Prostate gland (tissue), 2 donors: ENCODE measurements at regions not wholly inside any gene's neighbourhood (a gene's known extent, or its start where the extent isn't known, plus 50 kb on each side); places are given as distances from the start of the nearest gene placed in this dataset.
"Not testable (repeated sequence)": the region's sequence is repeated elsewhere in the genome, so short reads cannot be mapped to it uniquely, and the experiment has no call there.

Source experiments
- POLR2A ChIP-seq: fragments of 450-650 bp; IDR thresholded peaks from one replicate; pipeline ENCODE4 v1.6.1; 2016; ENCODE audit warnings: antibody characterized with exemption, mild to moderate bottlenecking
- TF ChIP-seq, protein P1 (sequence below), 4 experiments: fragments of 200-600 bp in 2 of 4; fragments of 450-650 bp in 2 of 4; sonication (generic) in 2 of 4; IDR thresholded peaks; 1 replicate in 3 of 4; 2 replicates in 1 of 4; pipeline ENCODE4 v1.5.1; 2016 to 2019; ENCODE audit warnings: antibody characterized with exemption in 4 of 4, mild to moderate bottlenecking in 2 of 4, moderate library complexity in 2 of 4

GRCh38 chr11:50330723-50331122 is 298.0 kb downstream of the OR4C45 start:
- not testable (repeated sequence) for TF ChIP-seq POLR2A
- TF ChIP-seq, protein P1, sequence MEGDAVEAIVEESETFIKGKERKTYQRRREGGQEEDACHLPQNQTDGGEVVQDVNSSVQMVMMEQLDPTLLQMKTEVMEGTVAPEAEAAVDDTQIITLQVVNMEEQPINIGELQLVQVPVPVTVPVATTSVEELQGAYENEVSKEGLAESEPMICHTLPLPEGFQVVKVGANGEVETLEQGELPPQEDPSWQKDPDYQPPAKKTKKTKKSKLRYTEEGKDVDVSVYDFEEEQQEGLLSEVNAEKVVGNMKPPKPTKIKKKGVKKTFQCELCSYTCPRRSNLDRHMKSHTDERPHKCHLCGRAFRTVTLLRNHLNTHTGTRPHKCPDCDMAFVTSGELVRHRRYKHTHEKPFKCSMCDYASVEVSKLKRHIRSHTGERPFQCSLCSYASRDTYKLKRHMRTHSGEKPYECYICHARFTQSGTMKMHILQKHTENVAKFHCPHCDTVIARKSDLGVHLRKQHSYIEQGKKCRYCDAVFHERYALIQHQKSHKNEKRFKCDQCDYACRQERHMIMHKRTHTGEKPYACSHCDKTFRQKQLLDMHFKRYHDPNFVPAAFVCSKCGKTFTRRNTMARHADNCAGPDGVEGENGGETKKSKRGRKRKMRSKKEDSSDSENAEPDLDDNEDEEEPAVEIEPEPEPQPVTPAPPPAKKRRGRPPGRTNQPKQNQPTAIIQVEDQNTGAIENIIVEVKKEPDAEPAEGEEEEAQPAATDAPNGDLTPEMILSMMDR (IDR thresholded peaks at IDR 0.05) = not testable (repeated sequence)
